NT2/D1 (cell line): ENCODE measurements at regions not wholly inside any gene's neighbourhood (a gene's known extent, or its start where the extent isn't known, plus 50 kb on each side); places are given as distances from the start of the nearest gene placed in this dataset.

Experiments used
- SUZ12 ChIP-seq: IDR thresholded peaks from 2 replicates; pipeline ENCODE4 v1.6.1; 2011; ENCODE audit not compliant: insufficient read length, insufficient read depth; ENCODE audit errors: extremely low read depth
- ZNF274 ChIP-seq: IDR thresholded peaks from 2 replicates; pipeline ENCODE4 v1.6.1; 2011; ENCODE audit warnings: mild to moderate bottlenecking, low read depth, low read length

DNA sequence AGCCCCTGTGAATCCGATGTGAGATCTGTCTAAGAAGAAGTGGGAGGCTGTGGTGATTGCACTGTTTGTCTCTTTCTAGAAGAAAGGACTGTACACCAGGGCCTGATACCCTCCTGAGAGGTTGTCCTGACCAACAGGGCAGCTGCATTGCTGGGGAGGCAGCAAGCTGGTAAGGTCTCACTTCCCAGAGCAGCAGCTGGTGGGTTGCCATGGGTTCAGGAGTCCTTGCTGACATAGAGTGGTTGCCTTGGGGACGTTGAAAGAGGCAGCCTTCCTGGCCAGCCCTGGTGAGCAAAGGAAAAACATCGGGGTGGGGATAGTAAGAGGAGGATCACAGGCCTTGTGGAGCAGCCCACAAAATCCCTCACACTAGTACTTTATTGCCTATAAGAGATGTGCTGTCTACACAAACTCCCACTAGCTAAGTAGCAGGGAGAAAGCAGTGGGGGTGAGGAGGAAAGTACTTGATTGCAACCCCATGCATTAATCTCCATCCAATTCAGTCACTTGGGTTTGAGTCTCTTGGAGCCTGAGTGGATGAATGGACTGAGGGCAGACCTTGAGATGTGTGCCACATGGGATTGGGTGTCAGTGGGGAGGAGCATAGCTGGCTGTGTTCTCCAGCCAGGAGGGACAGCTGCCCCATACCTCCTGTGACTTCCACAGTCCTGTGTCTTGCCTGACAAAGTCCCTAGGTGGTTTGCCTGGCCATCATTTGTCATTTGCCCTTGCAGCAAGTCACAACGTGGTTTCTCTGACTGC is 143.8 kb upstream of the RPL38 start:
- TF ChIP-seq ZNF274 (no peak), SUZ12 (no peak)
